ENCODE measurements at regions not wholly inside any gene's neighbourhood (a gene's known extent, or its start where the extent isn't known, plus 50 kb on each side); places are given as distances from the start of the nearest gene placed in this dataset.

DNA sequence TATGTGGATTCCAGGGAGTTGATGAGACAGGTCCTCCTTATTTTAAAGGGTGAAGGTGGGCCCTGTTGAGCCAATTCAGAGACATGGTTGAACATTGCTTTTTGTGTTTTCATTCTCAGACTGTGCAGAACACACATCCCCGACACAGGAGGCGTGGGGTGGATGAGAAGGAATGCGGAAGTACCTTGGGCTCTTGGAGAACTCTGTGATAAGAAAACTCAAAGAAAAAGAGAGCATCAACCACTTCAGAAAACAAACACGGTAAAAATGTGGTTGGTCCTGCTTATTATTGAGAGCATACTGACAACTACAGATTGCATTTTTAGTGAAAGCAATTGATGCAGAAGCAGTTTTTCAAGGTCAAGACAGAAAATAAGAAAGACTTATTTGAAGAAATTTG, 659.8 kb downstream of the IRX1 start:
- no peak for DNase-seq (ENCODE audit: low read depth in 2 of 3, low spot score in 1 of 3)

DNA sequence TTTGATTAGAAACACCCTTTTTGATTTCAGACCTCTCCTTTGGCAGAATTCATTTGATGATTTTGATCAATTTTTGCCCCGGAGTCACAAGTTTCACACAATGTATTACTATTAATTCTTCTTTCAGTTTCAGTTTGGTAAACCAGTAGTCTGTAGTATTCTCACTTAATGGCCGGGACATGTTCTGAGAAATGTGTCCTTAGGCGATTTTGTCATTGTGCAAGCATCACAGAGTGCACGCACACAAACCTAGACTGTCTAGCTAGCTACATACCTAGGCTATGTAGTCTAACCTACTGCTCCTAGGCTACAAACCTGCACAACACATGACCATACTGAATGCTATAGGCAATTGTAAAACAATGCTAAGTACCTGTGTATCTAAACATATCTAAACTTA, 662.5 kb downstream of the IRX1 start:
- no peak for DNase-seq (ENCODE audit: low read depth in 2 of 3, low spot score in 1 of 3)

DNA sequence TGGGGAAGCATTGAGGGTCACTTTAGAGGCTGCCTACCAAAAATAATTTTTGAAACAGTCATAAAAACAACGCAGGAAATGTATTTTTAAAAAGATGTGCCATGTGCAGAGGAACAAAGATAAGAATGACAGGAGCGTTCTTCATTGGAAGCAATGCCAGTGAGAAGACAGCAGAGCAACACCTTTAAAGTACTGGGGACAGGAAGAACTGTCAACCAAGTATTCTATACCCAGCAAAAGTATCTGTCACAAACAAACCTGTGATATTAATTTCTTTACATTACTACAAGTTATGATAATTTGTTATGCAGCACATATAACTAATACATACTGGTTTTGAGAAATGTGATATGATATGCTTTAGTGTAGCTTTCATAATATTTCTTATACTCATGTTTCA, 675.6 kb downstream of the IRX1 start:
- no peak for DNase-seq (ENCODE audit: low read depth in 2 of 3, low spot score in 1 of 3)

DNA sequence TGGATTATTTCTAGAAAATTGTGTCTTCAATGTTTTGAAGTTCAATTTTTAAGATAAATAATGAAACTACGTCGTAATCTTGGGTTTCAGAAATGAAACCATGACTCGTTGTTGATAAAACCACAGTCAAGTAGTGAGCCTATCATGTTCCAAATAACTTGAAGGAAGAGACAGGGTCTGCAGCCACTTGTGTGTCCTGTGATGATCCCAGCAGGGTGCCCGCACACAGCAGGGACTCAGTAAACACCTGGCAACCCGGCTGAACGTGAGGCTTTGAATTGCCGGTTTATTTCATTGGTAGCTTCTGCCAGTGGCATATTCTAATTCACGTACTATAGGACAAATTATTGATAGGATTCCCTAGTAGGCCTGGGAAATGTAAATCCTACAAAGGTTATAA, 679.6 kb downstream of the IRX1 start:
- no peak for DNase-seq (ENCODE audit: low read depth in 2 of 3, low spot score in 1 of 3)

DNA sequence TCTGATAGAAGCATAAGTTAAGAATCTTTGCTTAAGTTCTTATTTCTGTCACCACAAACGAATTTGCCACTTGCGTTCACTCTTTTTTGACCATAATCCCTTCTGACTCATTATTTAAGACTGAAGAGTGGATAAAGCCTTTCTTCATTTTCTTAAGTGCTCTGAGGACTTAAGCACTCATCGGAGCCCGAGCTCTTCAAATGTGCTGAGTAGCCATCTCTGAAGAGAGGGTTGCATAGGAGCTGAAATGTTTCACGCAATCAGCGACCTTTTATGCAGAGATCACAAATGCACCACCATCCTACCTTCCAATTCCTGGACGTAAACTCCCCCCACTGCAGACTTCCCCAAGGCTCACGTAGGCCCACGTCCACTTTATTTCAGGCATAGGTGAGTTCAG, 699.2 kb downstream of the IRX1 start:
- DNase-seq (ENCODE audit: low read depth in 2 of 3, low spot score in 1 of 3) = no peak

GRCh38 chr5:4295663-4296339, 700.2 kb downstream of the IRX1 start:
- no peak for DNase-seq (ENCODE audit: low read depth in 2 of 3, low spot score in 1 of 3)

GRCh38 chr5:4306057-4306456, 710.4 kb downstream of the IRX1 start:
- DNase-seq (ENCODE audit: low read depth in 2 of 3, low spot score in 1 of 3) = no peak

GRCh38 chr5:4309026-4309425, 713.4 kb downstream of the IRX1 start:
- DNase-seq (ENCODE audit: low read depth in 2 of 3, low spot score in 1 of 3) = no peak

DNA sequence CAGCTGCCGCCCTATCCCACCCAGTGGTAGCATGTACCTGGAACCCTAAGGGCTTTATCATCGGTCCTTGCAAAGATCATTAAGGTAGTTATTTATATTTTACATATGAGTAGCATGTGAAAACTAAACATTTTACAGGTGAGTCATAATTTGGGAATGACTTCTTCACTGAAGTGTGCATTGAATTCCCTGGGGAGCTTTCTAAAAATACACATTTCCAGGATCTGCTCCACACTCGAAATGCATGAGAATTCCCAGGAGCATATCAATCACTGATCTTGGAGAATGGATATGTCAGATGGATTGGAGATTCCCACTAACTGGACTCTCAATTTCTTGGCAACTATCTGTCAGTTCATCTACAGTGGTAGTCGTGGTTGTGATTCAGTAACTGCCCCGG, 717.5 kb downstream of the IRX1 start:
- no peak for DNase-seq (ENCODE audit: low read depth in 2 of 3, low spot score in 1 of 3)

DNA sequence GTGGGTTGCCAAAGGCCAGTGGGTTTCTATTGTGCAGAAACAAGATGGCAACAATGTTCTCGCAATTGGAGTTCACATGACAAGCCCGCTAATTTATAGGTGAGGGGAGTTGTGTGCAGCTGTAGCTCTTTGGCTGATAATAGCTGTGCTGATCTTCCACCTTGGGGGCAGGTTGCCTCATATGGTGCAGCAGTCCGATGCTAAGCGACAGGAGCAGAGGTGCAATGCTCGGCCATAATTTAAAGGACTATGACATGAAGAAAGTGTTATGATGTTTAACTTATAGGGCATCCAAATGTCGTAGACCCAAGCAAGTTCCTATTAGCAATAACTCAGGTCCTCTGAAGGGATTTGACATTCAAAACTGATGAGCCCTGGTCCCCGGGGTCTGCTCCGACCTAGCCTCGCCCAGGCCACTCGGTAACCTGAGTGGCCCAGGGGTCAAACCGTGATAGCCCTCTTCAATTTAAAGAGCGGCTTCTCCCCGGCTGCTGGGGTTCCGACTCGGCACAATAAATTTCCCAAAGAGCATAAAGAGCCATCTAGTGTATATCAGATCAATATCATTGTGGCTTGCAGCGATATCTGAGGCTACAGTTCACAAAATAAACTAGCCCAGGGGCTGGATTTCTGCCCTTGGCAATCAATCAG, 724.0 kb downstream of the IRX1 start:
- DNase-seq (ENCODE audit: low read depth in 2 of 3, low spot score in 1 of 3) = no peak

GRCh38 chr5:4330327-4330726, 734.7 kb downstream of the IRX1 start:
- DNase-seq (ENCODE audit: low read depth in 2 of 3, low spot score in 1 of 3) = no peak

GRCh38 chr5:4335078-4335477, 739.4 kb downstream of the IRX1 start:
- no peak for DNase-seq (ENCODE audit: low read depth in 2 of 3, low spot score in 1 of 3)

DNA sequence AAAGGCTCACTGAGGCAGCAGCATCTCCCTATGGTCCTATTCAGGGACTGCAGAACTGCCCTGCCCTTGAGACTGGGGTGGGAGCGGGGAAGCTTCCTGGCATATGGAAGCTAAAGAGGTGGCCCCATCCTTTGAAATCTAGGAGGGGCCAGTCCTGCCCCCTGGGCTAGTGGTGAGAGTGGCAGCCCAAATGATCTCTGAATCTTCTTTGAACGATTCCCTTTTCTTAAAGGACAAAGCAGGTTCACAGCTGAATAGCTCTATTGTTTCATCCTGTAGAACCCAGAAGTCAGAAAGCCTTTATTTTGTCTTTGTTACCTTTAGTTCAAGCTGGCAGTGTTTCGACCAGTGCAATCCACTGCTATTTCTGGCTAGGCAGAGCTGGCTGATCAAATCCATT, 741.9 kb downstream of the IRX1 start:
- no peak for DNase-seq (ENCODE audit: low read depth in 2 of 3, low spot score in 1 of 3)

DNA sequence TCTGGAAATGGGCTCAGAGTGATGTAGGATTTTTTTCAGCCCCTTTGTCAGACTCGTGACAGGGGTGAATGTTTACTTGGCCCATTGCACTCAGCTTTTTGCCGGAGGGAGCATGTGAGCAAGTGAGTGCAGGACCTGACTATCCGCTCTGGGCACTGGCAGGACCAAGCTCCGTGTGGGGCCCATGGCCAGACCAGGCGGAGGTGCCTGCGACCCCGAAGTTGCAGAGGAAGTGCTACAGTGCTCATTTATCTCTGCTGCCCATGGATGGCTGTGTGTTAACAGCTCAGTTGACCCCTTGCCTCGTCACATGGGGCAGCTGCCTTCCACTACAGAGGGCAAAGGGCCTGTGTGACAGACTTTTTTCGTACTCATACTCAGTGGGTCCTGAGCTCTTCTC, 744.3 kb downstream of the IRX1 start:
- DNase-seq (ENCODE audit: low read depth in 2 of 3, low spot score in 1 of 3) = no peak

DNA sequence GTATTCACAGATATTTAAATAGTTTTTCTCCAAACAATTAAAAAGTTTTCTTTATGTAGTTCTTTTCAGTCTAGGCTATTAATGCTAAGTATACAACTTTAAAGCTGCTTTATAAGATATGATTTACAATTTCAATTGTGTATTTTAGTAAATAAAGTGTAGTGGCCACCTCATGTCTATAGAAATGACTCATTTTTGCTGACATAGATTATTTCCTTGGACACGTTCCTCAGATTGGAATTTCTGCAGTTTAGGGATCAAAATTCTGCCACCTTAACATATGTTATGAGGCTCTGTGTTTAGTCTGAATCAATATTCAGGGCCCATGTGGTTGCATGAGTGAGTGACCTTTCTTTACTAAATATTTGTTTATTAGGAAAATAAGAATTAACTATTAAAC, 750.2 kb downstream of the IRX1 start:
- DNase-seq (ENCODE audit: low read depth in 2 of 3, low spot score in 1 of 3) = no peak

GRCh38 chr5:4348423-4348822, 752.8 kb downstream of the IRX1 start:
- DNase-seq (ENCODE audit: low read depth in 2 of 3, low spot score in 1 of 3) = no peak

- no peak for DNase-seq (ENCODE audit: low read depth in 2 of 3, low spot score in 1 of 3)
Observed at GRCh38 chr5:4348919-4349318, 753.3 kb downstream of the IRX1 start.

DNA sequence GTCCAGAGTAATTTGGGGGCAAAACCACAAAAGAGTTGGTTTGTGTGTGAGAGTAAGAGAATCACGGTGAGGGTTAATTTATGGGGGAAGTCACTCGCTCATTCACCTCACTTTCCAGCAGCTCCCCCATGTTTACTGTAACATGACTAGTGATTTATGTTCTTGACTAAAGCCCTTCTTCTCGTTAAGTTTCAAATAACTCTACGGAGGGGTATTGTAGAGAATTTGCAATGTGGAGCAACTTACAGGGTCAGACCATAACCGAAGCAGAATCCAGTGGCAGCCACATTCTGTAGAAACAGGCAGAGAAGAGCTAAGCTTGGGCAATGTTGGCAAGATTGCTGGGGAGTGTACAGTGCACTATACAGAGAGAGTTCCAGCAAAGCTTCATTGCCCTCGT, 760.6 kb downstream of the IRX1 start:
- DNase-seq (ENCODE audit: low read depth in 2 of 3, low spot score in 1 of 3) = no peak

DNA sequence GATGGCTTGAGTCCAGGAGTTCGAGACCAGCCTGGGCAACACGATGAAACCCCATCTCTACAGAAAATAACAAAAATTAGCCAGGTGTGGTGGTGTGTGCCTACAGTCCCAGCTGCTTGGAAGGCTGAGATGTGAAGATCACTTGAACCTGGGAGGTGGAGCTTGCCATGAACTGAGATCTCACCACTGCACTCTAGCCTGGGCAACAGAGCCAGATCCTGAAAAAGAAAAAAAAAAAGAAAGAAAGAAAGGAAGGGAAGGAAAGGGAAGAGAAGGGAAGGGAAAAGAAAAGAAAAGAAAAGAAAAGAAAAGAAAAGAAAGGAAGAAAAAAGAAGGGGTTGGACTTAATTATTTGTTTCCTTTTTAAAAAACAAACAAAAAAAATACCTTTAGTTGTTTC, 764.2 kb downstream of the IRX1 start:
- no peak for DNase-seq (ENCODE audit: low read depth in 2 of 3, low spot score in 1 of 3)

- no peak for DNase-seq (ENCODE audit: low read depth in 2 of 3, low spot score in 1 of 3)
Observed at GRCh38 chr5:4361753-4362152, 766.1 kb downstream of the IRX1 start.

DNA sequence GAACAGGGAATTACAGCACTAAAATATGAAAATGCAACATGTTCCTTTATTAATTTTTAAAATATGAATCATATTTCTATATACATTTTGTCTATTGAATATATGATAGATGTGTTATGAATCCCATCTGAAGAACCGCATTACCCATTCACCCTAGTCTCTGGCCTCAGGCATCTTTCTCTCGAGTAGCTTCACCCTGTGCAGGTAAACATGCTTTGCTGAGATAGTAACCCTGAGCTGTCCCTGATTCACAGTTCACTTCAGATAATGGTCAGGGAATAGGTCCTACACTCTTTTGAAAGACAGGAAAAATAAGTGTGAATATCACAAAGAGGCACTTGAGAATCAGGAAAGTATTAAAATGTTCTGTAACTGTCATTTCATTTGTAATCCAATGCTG, 766.8 kb downstream of the IRX1 start:
- no peak for DNase-seq (ENCODE audit: low read depth in 2 of 3, low spot score in 1 of 3)

DNA sequence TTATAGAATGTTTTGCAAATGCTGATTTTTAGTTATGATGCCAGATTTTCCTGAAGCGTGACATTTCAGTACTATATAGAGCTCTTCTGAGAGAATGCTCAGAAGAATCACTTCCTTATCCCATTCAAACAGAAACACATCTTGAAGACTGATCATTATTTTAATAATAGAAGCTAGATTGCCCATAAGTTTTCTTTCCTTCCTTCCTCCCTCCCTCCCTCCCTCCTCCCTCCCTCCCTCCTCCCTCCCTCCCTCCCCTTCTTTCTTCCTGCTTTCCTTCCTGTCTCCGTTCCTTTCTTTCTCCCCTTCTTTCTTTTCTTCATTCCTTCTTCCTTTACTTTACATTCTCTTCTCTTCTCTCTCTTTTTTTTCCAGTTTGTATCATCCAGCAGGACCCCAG, 767.4 kb downstream of the IRX1 start:
- DNase-seq (ENCODE audit: low read depth in 2 of 3, low spot score in 1 of 3) = no peak

- no peak for DNase-seq (ENCODE audit: low read depth in 2 of 3, low spot score in 1 of 3)
Observed at GRCh38 chr5:4366628-4367027, 771.0 kb downstream of the IRX1 start.

Measured in stimulated activated CD4-positive, alpha-beta T cell treated with anti-CD3 and anti-CD28 coated beads, Interleukin-12 subunit alpha, Interleukin-12 subunit beta, amount 100 ng/mL, for 48 hours (primary cell).